ENCODE measurements at regions not wholly inside any gene's neighbourhood (a gene's known extent, or its start where the extent isn't known, plus 50 kb on each side); places are given as distances from the start of the nearest gene placed in this dataset.

DNA sequence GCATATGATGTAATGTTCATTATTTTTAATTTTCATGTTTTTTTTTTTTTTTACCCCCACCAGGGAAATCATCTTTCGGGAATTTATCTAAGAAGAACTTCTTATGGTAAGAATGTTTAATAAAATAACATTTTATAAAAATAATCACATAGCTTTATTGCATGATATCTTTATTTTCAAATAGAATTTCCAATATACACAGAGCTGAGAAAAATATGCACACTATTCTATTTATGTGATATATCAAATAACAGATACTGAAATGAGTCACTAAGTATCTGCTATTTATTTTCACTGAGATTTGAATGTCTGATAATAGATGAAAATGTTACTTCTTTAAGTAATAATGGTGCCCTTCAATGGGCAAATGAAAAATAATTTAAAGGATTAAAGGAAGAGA lies 1217.3 kb downstream of the MAT2B start:
- H3K79me2 ChIP-seq (ENCODE audit: control insufficient read depth, insufficient read depth, low read length): no peaks in the 10 kb centered on the region
- no CpG with 5 or more reads among the region's 1 CpG for WGBS (ENCODE audit: insufficient coverage)

GRCh38 chr5:164727012-164727411 lies 1221.6 kb downstream of the MAT2B start:
- H3K27me3 Mint-ChIP-seq: no peaks in the 10 kb centered on the region
- 100% methylated on average over 2 of the region's 2 CpGs for WGBS (ENCODE audit: insufficient coverage)
- H3K79me2 ChIP-seq (ENCODE audit: control insufficient read depth, insufficient read depth, low read length): no peaks in the 10 kb centered on the region
- H3K9ac ChIP-seq (ENCODE audit: low read length): no peak overlapping the region
- H3K27me3 ChIP-seq (replicated peaks in 1 of 4; ENCODE audit: control extremely low read depth in 1 of 4, control insufficient read depth in 3 of 4, insufficient read depth in 4 of 4, low read length in 3 of 4): no peaks in the 10 kb centered on the region
- no peaks in the 10 kb centered on the region for H4K20me1 ChIP-seq (ENCODE audit: control insufficient read depth, insufficient read depth, low read length, poor library complexity, severe bottlenecking)
- no peak overlapping the region for H3K27ac Mint-ChIP-seq
- ChIA-PET POLR2A (no interaction called here), CTCF (no interaction called here)
- ATAC-seq (ENCODE audit: low read depth) (no peak), DNase-seq (no peak)
- no peaks in the 10 kb centered on the region for H3K4me1 ChIP-seq (ENCODE audit: control insufficient read depth in 2 of 2, insufficient read depth in 2 of 2, low read length in 2 of 2)
- H3K36me3 ChIP-seq (replicated peaks in 1 of 2; ENCODE audit: control extremely low read depth in 1 of 2, control insufficient read depth in 1 of 2, extremely low read depth in 1 of 2, insufficient read depth in 2 of 2, low read length in 1 of 2): no peaks in the 10 kb centered on the region
- no peaks in the 10 kb centered on the region for H3K9me3 ChIP-seq (ENCODE audit: control extremely low read depth in 1 of 3, control insufficient read depth in 2 of 3, insufficient read depth in 1 of 3, low read length in 2 of 3)
- no peak overlapping the region for H3K4me3 ChIP-seq (ENCODE audit: control extremely low read depth in 1 of 5, extremely low read depth in 1 of 5, insufficient read depth in 1 of 5, low read depth in 2 of 5, low read length in 4 of 5)
- intact Hi-C loops (cut with micrococcal nuclease): no loop called here
- H3K9me3 Mint-ChIP-seq (ENCODE audit: insufficient read depth): no peaks in the 10 kb centered on the region
- H3K4me2 ChIP-seq (replicated peaks; ENCODE audit: low read depth, low read length, poor library complexity, severe bottlenecking): no peak overlapping the region
- no peak overlapping the region for H3K27ac ChIP-seq (ENCODE audit: low read length in 2 of 2)
- no peak overlapping the region for H3K4me3 Mint-ChIP-seq
- H3K4me1 Mint-ChIP-seq: no peaks in the 10 kb centered on the region
- H2AFZ ChIP-seq (ENCODE audit: insufficient read depth, low read depth, low read length, poor library complexity, severe bottlenecking): no peak overlapping the region
- no peak for TF ChIP-seq EZH2 (IDR thresholded peaks at IDR 0.05; ENCODE audit: borderline replicate concordance, insufficient read depth, low read depth, low read length, poor library complexity, severe bottlenecking)

More for the DNA sequence above, 1217.3 kb downstream of the MAT2B start:
- H4K20me1 ChIP-seq (ENCODE audit: control insufficient read depth, insufficient read depth, low read length, poor library complexity, severe bottlenecking): no peaks in the 10 kb centered on the region
- H3K27me3 ChIP-seq (replicated peaks in 1 of 4; ENCODE audit: control extremely low read depth in 1 of 4, control insufficient read depth in 3 of 4, insufficient read depth in 4 of 4, low read length in 3 of 4): no peaks in the 10 kb centered on the region
- no peaks in the 10 kb centered on the region for H3K36me3 ChIP-seq (replicated peaks in 1 of 2; ENCODE audit: control extremely low read depth in 1 of 2, control insufficient read depth in 1 of 2, extremely low read depth in 1 of 2, insufficient read depth in 2 of 2, low read length in 1 of 2)
- TF ChIP-seq EZH2 (IDR thresholded peaks at IDR 0.05; ENCODE audit: borderline replicate concordance, insufficient read depth, low read depth, low read length, poor library complexity, severe bottlenecking): no peak
- TF ChIP-seq, protein P1, sequence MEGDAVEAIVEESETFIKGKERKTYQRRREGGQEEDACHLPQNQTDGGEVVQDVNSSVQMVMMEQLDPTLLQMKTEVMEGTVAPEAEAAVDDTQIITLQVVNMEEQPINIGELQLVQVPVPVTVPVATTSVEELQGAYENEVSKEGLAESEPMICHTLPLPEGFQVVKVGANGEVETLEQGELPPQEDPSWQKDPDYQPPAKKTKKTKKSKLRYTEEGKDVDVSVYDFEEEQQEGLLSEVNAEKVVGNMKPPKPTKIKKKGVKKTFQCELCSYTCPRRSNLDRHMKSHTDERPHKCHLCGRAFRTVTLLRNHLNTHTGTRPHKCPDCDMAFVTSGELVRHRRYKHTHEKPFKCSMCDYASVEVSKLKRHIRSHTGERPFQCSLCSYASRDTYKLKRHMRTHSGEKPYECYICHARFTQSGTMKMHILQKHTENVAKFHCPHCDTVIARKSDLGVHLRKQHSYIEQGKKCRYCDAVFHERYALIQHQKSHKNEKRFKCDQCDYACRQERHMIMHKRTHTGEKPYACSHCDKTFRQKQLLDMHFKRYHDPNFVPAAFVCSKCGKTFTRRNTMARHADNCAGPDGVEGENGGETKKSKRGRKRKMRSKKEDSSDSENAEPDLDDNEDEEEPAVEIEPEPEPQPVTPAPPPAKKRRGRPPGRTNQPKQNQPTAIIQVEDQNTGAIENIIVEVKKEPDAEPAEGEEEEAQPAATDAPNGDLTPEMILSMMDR (IDR thresholded peaks at IDR 0.05): no peak
- H3K27ac ChIP-seq (ENCODE audit: low read length in 2 of 2): no peak overlapping the region
- no peak overlapping the region for H2AFZ ChIP-seq (ENCODE audit: insufficient read depth, low read depth, low read length, poor library complexity, severe bottlenecking)
- intact Hi-C loops (cut with micrococcal nuclease): no loop called here
- ATAC-seq (ENCODE audit: low read depth): no peak
- ChIA-PET CTCF (no interaction called here), POLR2A (no interaction called here)
- no peaks in the 10 kb centered on the region for H3K27me3 Mint-ChIP-seq
- no peak overlapping the region for H3K4me3 ChIP-seq (ENCODE audit: control extremely low read depth in 1 of 5, extremely low read depth in 1 of 5, insufficient read depth in 1 of 5, low read depth in 2 of 5, low read length in 4 of 5)
- DNase-seq: no peak
- H3K9me3 Mint-ChIP-seq (ENCODE audit: insufficient read depth): no peaks in the 10 kb centered on the region
- no peak overlapping the region for H3K4me3 Mint-ChIP-seq
- H3K9ac ChIP-seq (ENCODE audit: low read length): no peak overlapping the region
- H3K9me3 ChIP-seq (ENCODE audit: control extremely low read depth in 1 of 3, control insufficient read depth in 2 of 3, insufficient read depth in 1 of 3, low read length in 2 of 3): no peaks in the 10 kb centered on the region
- H3K27ac Mint-ChIP-seq: no peak overlapping the region
- no peaks in the 10 kb centered on the region for H3K4me1 ChIP-seq (ENCODE audit: control insufficient read depth in 2 of 2, insufficient read depth in 2 of 2, low read length in 2 of 2)
- no peak overlapping the region for H3K4me2 ChIP-seq (replicated peaks; ENCODE audit: low read depth, low read length, poor library complexity, severe bottlenecking)
- no peaks in the 10 kb centered on the region for H3K4me1 Mint-ChIP-seq
